Cerebellar cortex (tissue), 1 donor: ENCODE measurements at regions not wholly inside any gene's neighbourhood (a gene's known extent, or its start where the extent isn't known, plus 50 kb on each side); places are given as distances from the start of the nearest gene placed in this dataset.

Source experiments
- DNase-seq: peaks from one replicate; pipeline ENCODE4 v3.0.0-alpha.2; 2015; ENCODE audit warnings: low spot score

- no peak for DNase-seq
Measured at GRCh38 chr16:86806181-86806837, 228.0 kb downstream of the FOXL1 start.

- no peak for DNase-seq
Measured at GRCh38 chr16:86806838-86807351, 228.5 kb downstream of the FOXL1 start.

- no peak for DNase-seq
Measured at GRCh38 chr16:86808863-86809444, 230.6 kb downstream of the FOXL1 start.

- DNase-seq = no peak
Measured at GRCh38 chr16:86809458-86809955, 231.2 kb downstream of the FOXL1 start.

GRCh38 chr16:86810062-86810461 lies 231.7 kb downstream of the FOXL1 start:
- no peak for DNase-seq

GRCh38 chr16:86812363-86812970 lies 234.1 kb downstream of the FOXL1 start:
- no peak for DNase-seq

GRCh38 chr16:86814256-86814655 lies 235.9 kb downstream of the FOXL1 start:
- DNase-seq = no peak

- DNase-seq = no peak
Measured at GRCh38 chr16:86816930-86817625, 238.7 kb downstream of the FOXL1 start.

- no peak for DNase-seq
Measured at GRCh38 chr16:86818671-86819532, 240.6 kb downstream of the FOXL1 start.

GRCh38 chr16:86819533-86819892 lies 241.2 kb downstream of the FOXL1 start:
- no peak for DNase-seq

- no peak for DNase-seq
Measured at GRCh38 chr16:86821895-86822294, 243.5 kb downstream of the FOXL1 start.

GRCh38 chr16:86823125-86823524 lies 244.8 kb downstream of the FOXL1 start:
- no peak for DNase-seq

- no peak for DNase-seq
Measured at GRCh38 chr16:86823888-86824671, 245.7 kb downstream of the FOXL1 start.

GRCh38 chr16:86824751-86825296 lies 246.5 kb downstream of the FOXL1 start:
- DNase-seq = no peak

- no peak for DNase-seq
Measured at GRCh38 chr16:86825631-86826030, 247.3 kb downstream of the FOXL1 start.

GRCh38 chr16:86826941-86827340 lies 248.6 kb downstream of the FOXL1 start:
- no peak for DNase-seq

GRCh38 chr16:86827521-86827920 lies 249.2 kb downstream of the FOXL1 start:
- DNase-seq = no peak

- DNase-seq = no peak
Measured at GRCh38 chr16:86828202-86828601, 249.9 kb downstream of the FOXL1 start.

- no peak for DNase-seq
Measured at GRCh38 chr16:86828653-86829052, 250.3 kb downstream of the FOXL1 start.

- DNase-seq = no peak
Measured at GRCh38 chr16:86831366-86831765, 253.0 kb downstream of the FOXL1 start.

GRCh38 chr16:86833136-86833535 lies 254.8 kb downstream of the FOXL1 start:
- DNase-seq = no peak
